A204.1 (cell line): ENCODE measurements at regions not wholly inside any gene's neighbourhood (a gene's known extent, or its start where the extent isn't known, plus 50 kb on each side); places are given as distances from the start of the nearest gene placed in this dataset.
"Not testable (repeated sequence)": the region's sequence is repeated elsewhere in the genome, so short reads cannot be mapped to it uniquely, and the experiment has no call there.

Experiments
- FAIRE-seq: peaks from 2 replicates; lab custom pipeline; 2012; peaks lifted over from hg19 to GRCh38; lab: Jason Lieb, UNC

GRCh38 chr2:122328816-122329215 lies 573.4 kb downstream of the TSN start:
- FAIRE-seq = no peak

DNA sequence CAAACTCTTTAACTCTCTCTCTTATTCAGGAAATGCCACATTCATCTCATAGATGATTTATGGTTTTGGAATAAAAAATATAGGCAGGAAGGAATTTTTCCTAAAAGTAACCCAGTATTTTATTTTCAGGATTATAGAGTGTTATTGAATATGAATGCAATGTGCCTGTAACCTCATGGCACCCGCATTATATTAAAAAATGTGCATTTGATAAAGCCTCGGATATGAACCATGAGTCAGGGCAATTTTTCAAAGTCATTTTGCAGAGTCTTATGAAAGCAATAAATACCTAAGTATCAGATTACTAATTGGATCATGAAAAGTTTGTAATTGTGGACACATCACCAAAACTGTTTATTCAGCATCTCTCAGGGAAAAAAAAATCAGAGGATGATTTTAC lies 573.8 kb downstream of the TSN start:
- no peak for FAIRE-seq

GRCh38 chr2:122333932-122334331 lies 578.5 kb downstream of the TSN start:
- FAIRE-seq = no peak

DNA sequence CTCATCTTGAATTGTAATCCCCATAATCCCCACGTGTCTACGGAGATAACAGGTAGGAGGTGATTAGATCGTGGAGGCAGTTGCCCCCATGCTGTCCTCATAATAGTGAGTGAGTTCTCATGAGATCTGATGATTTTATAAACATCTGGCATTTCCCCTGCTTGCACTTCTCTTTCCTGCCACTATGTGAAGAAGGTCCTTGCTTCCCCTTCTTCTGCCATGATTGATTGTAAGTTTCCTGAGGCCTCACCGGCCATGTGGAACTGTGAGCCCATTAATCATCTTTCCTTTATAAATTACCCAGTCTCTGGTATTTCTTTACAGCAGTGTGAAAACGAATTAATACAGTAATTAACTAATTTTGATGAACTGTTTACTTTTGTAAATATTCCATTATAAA lies 582.5 kb downstream of the TSN start:
- FAIRE-seq = no peak

- no peak for FAIRE-seq
Observed at GRCh38 chr2:122340246-122340645, 584.8 kb downstream of the TSN start.

GRCh38 chr2:122341007-122341406 lies 585.6 kb downstream of the TSN start:
- FAIRE-seq = no peak

- FAIRE-seq = not testable (repeated sequence)
Observed at GRCh38 chr2:122352151-122352550, 596.7 kb downstream of the TSN start.

DNA sequence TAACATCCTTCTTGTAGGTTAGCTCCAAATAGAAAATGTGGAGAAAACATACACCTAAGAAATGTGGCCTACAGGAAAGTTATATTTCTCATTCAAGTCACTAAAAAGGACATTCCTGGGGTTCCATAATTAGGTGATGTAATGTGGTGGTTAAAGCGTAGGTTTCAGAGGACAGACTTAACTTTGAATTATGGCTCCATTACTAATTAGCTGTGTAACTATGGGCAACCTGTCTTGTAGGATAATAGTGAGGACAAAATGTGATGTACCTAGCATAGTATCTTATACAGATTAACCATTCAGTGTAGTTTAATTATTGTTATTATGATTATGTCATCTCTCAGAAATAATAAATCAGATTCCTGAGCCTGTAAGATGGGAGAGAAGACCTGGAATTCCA lies 602.5 kb downstream of the TSN start:
- no peak for FAIRE-seq

- FAIRE-seq = no peak
Observed at GRCh38 chr2:122358729-122359128, 603.3 kb downstream of the TSN start.

DNA sequence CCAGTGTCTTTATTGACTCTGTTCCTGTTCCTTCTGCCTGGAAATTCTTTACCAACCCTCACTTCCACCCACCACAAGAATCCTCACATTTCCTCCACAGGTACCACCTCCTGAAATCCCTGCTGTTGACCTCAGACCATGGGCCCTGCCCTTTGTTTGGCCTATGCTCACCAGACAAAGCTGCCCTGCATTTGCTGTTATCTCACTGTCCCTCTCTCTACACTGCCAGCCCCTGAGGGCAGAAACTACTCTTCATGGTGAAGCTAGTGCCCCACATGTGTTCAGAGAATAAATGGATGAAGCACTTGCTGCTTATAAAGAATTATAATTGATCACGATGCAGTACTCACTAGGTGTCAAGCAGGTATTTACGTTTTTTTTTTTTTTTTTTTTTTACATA lies 608.4 kb downstream of the TSN start:
- FAIRE-seq = no peak

DNA sequence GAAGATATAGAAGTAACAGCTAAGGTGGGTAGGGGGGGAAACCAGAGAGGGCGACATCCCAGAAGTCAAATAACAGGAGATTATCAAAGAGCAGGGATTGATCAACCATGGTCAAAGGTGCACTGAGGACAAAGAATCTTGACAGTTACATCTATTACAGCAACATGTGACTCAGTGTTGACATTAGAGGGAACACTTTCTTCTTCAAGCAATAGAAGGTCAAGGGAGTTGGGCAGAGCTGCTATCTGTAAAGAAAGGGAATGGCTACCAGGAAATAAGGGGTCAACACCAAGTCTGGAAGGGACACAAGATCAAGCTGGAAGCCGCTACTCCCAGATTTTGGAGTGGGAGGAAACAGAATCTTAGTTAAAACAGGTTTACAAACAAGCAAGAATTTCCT lies 611.0 kb downstream of the TSN start:
- no peak for FAIRE-seq

- no peak for FAIRE-seq
Observed at GRCh38 chr2:122366969-122367645, 611.7 kb downstream of the TSN start.

- FAIRE-seq = no peak
Observed at GRCh38 chr2:122367646-122368010, 612.2 kb downstream of the TSN start.

DNA sequence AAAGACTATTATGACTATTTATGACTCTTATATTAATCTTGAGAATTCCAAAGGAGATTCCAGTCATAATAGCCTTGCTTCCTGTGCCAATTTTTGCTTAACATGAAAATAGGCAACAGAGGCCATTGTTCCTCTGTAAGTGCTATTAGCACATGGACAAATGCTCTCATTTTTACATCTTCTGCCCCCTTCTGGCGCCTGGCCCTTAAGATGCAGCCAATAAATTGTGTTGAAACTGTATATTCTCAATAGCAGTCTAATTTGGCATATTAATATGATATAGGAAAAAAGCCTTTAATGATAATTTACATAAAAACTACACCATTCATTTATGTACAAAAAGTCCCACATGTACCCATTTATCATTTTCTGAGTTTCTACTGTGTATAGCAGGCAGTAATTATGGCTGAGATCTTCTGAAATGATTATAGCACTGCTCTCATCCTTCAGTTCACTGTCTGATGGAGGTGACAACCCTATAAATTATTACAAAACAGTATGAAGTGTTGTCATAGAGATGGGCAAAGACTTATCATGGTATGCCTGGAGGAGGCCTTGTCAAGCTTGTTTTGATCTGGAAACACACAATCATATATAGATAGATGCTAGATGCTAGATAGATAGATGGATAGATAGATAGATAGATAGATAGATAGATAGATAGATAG lies 613.3 kb downstream of the TSN start:
- no peak for FAIRE-seq

- FAIRE-seq = no peak
Observed at GRCh38 chr2:122378521-122378920, 623.1 kb downstream of the TSN start.

GRCh38 chr2:122384768-122385333 lies 629.4 kb downstream of the TSN start:
- FAIRE-seq = peak; percentile 49

DNA sequence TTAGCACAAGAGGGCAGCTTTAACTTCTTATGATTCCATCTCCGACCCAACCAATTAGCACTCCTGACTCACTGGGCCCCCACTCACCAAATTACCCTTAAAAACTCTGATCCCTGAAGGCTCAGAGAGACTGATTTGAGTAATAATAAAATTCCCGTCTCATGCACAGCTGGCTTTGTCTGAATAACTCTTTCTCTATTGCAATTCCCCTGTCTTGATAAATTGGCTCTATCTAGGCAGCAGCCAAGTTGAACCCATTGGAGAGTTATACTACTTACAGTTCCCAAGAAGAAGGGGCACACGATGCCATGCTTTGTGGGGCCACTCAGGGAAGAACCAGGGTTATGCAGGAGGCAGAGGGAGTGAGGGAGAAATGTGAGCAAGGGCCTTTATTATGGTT lies 632.8 kb downstream of the TSN start:
- no peak for FAIRE-seq

- FAIRE-seq = no peak
Observed at GRCh38 chr2:122389694-122390093, 634.2 kb downstream of the TSN start.

DNA sequence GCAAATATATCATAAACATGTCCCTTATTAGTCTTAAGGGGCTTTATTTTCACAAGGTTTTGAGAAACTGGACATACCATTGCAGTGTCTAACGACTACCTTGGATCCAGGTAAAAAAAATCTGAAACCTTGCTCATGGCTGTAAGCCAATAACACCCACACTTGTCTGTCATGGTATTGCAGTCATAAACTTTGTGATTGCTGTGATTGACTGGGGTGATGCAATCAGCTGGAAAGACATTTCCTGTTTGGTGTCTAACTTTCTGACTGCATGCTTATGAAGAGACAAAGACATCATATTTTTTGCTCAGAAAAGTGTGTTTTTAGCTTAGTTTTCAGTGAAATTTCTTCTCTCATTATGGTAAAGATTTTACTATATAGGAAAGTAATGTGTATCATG lies 635.0 kb downstream of the TSN start:
- no peak for FAIRE-seq

DNA sequence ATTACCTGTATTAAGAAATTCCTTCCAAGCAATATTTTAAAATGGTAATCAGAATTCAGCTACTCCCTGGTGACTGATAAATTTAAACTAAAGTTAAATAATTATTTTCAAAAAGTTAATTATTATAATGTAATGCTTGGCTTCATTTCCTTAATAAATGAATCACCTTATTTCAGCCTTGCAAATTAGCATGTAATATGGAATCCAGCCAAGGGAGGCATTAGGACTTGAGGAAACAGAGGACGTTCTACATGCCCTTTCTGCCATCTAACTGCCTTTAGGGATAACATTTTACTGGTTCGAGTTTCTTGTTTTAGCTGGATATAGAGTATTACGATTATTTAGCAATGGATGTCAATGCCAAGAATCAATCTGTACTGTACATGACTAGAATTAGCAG lies 636.3 kb downstream of the TSN start:
- no peak for FAIRE-seq

GRCh38 chr2:122395687-122396086 lies 640.2 kb downstream of the TSN start:
- no peak for FAIRE-seq

GRCh38 chr2:122411231-122411630 lies 655.8 kb downstream of the TSN start:
- no peak for FAIRE-seq

DNA sequence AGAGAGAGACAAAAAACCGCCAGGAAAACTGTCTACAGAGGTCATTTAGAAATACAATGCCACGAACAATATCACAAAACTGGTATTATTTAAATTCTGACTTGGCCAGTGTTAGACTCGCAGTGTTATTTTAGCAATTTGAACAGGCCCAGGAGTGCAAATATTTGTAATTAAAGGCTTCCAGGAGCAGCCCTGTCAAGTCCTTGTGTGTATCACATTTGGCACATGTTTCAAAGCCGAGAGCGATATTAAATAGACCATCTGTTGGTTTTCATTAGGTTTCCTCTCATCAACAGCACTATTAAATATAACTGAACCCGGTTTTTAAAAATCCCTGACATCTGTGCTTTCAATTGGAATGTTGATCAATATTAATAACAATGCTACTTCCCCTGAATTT lies 656.9 kb downstream of the TSN start:
- no peak for FAIRE-seq

GRCh38 chr2:122414902-122415301 lies 659.5 kb downstream of the TSN start:
- FAIRE-seq = no peak
